Activated B cell treated with CpG ODN at 0.5 μM for 24 hours (primary cell): ENCODE measurements at regions not wholly inside any gene's neighbourhood (a gene's known extent, or its start where the extent isn't known, plus 50 kb on each side); places are given as distances from the start of the nearest gene placed in this dataset.

Experiments
- ATAC-seq: fragments of 200-7000 bp; cut with Tn5 transposase; one replicate; pipeline ENCODE4 v1.10.0; 2021; ENCODE audit warnings: low read depth, mild to moderate bottlenecking, moderate library complexity
- CTCF ChIA-PET: fragments of 350-600 bp; sonication (Branson Sonifier 250); formaldehyde crosslinking; loops from one replicate; lab custom pipeline; 2021; ENCODE audit warnings: antibody characterized with exemption; lab: Charles Lee
- POLR2A ChIA-PET: fragments of 350-600 bp; sonication (Branson Sonifier 250); formaldehyde crosslinking; loops from one replicate; lab custom pipeline; 2021; ENCODE audit warnings: antibody characterized with exemption; lab: Charles Lee
- DNase-seq: peaks from one replicate; pipeline ENCODE4 v3.0.0; 2022
- H3K27ac Mint-ChIP-seq: one replicate; pipeline ENCODE4 v1.8.0; 2020; ENCODE audit warnings: mixed read lengths
- H3K27me3 Mint-ChIP-seq: one replicate; pipeline ENCODE4 v1.8.0; 2021; ENCODE audit warnings: mixed read lengths
- H3K36me3 Mint-ChIP-seq: one replicate; pipeline ENCODE4 v1.8.0; 2021; ENCODE audit warnings: low read depth, mixed read lengths
- H3K4me1 Mint-ChIP-seq: one replicate; pipeline ENCODE4 v1.8.0; 2021; ENCODE audit warnings: mixed read lengths
- H3K4me3 Mint-ChIP-seq: one replicate; pipeline ENCODE4 v1.8.0; 2020; ENCODE audit warnings: mild to moderate bottlenecking, mixed read lengths
- H3K9me3 Mint-ChIP-seq: one replicate; pipeline ENCODE4 v1.8.0; 2020; ENCODE audit warnings: mixed read lengths
- CTCF ChIP-seq: fragments of 200-600 bp; IDR thresholded peaks from one replicate; pipeline ENCODE4 v1.8.0; 2022; ENCODE audit warnings: antibody characterized with exemption, mild to moderate bottlenecking
- intact Hi-C: fragments of 100-400 bp; cut with micrococcal nuclease; formaldehyde crosslinking; loops from one replicate; pipeline ENCODE4 v1.15.1; 2024

GRCh38 chr5:111631328-111631727 lies 119.0 kb upstream of the STARD4 start:
- TF ChIP-seq CTCF, result no peak
- H3K4me1 Mint-ChIP-seq, result no peaks in the 10 kb centered on the region
- DNase-seq (no peak), ATAC-seq (no peak)
- ChIA-PET CTCF (no interaction called here), POLR2A (no interaction called here)
- no peak overlapping the region for H3K27ac Mint-ChIP-seq
- intact Hi-C loops, result no loop called here
- no peak overlapping the region for H3K4me3 Mint-ChIP-seq
- H3K36me3 Mint-ChIP-seq, result no peaks in the 10 kb centered on the region
- H3K9me3 Mint-ChIP-seq, result no peaks in the 10 kb centered on the region
- H3K27me3 Mint-ChIP-seq, result no peaks in the 10 kb centered on the region

DNA sequence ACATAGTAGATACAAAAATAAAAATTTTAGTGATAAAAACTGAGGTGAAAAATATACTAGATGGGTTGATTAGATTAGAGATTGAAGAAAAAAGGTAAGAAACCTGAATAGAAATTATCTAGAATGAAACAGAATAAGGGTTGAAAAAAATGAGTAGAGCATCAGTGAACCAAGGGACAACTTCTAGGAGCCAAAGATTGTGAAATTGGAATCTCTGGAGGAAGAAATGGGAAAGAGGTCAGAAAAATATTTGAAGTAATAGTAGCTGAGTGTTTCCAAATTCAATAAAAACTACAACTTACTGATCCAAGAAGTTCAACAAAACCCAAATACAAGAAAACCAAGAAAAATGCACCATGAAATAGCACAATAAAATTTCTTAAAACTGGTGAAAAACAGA lies 116.6 kb upstream of the STARD4 start:
- ATAC-seq, result no peak
- CTCF ChIA-PET, result no interaction called here
- intact Hi-C loops, result no loop called here

GRCh38 chr5:111627862-111628261 lies 115.5 kb upstream of the STARD4 start:
- H3K36me3 Mint-ChIP-seq, result no peaks in the 10 kb centered on the region
- ATAC-seq, result peak; percentile 70
- no peaks in the 10 kb centered on the region for H3K4me1 Mint-ChIP-seq
- H3K27me3 Mint-ChIP-seq, result no peaks in the 10 kb centered on the region
- no peak for TF ChIP-seq CTCF
- H3K9me3 Mint-ChIP-seq, result peaks cover 5% of the 10 kb centered on the region
- no peak overlapping the region for H3K4me3 Mint-ChIP-seq
- POLR2A ChIA-PET, result no interaction called here
- no peak for DNase-seq
- H3K27ac Mint-ChIP-seq, result no peak overlapping the region
- CTCF ChIA-PET, result no interaction called here
- intact Hi-C loops, result no loop called here

More for the DNA sequence above, 116.6 kb upstream of the STARD4 start:
- no peak for DNase-seq
- TF ChIP-seq CTCF, result no peak
- POLR2A ChIA-PET, result no interaction called here
- Mint-ChIP-seq H3K27me3 (no peaks in the 10 kb centered on the region), H3K27ac (no peak overlapping the region), H3K9me3 (peaks cover 5% of the 10 kb centered on the region), H3K36me3 (no peaks in the 10 kb centered on the region), H3K4me3 (no peak overlapping the region), H3K4me1 (no peaks in the 10 kb centered on the region)

DNA sequence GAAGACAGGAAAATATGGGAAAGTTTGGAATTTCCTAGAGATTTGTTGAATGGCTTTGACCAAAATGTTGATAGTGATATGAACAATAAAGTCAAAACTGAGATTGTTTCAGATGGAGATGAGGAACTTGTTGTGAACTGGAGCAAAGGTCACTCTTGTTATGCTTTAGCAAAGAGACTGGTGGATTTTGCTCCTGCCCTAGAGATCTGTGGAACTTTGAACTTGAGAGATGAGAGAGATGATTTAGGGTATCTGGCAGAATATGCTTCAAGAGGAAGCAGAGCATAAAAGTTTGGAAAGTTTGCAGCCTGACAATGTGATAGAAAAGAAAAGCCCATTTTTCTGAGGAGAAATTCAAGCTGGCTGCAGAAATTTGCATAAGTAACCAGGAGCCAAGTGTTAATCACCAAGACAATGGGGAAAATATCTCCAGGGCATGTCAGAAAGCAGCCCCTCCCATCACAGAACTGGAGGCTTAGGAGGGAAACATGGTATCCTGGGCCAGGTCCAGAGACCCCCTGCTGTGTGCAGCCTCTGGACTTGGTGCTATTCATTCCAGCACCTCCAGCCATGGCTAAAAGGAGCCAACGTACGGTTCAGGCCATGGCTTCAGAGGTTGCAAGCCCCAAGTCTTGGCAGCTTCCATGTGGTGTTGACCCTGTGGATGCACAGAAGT lies 114.3 kb upstream of the STARD4 start:
- Mint-ChIP-seq H3K27ac (no peak overlapping the region), H3K36me3 (no peaks in the 10 kb centered on the region), H3K4me3 (no peak overlapping the region), H3K27me3 (no peaks in the 10 kb centered on the region), H3K4me1 (no peaks in the 10 kb centered on the region), H3K9me3 (peaks cover 5% of the 10 kb centered on the region)
- TF ChIP-seq CTCF, result no peak
- ChIA-PET CTCF (no interaction called here), POLR2A (no interaction called here)
- intact Hi-C loops, result no loop called here
- DNase-seq (no peak), ATAC-seq (no peak)

- TF ChIP-seq CTCF, result no peak
- Mint-ChIP-seq H3K27ac (no peak overlapping the region), H3K36me3 (no peaks in the 10 kb centered on the region), H3K27me3 (peaks cover 7% of the 10 kb centered on the region), H3K4me1 (no peaks in the 10 kb centered on the region), H3K4me3 (no peak overlapping the region), H3K9me3 (no peaks in the 10 kb centered on the region)
- CTCF ChIA-PET, result no interaction called here
- DNase-seq (no peak), ATAC-seq (no peak)
- POLR2A ChIA-PET, result no interaction called here
- intact Hi-C loops, result no loop called here
Observed at GRCh38 chr5:111618623-111619271, 106.4 kb upstream of the STARD4 start.
